ENCODE measurements at regions not wholly inside any gene's neighbourhood (a gene's known extent, or its start where the extent isn't known, plus 50 kb on each side); places are given as distances from the start of the nearest gene placed in this dataset.

DNA sequence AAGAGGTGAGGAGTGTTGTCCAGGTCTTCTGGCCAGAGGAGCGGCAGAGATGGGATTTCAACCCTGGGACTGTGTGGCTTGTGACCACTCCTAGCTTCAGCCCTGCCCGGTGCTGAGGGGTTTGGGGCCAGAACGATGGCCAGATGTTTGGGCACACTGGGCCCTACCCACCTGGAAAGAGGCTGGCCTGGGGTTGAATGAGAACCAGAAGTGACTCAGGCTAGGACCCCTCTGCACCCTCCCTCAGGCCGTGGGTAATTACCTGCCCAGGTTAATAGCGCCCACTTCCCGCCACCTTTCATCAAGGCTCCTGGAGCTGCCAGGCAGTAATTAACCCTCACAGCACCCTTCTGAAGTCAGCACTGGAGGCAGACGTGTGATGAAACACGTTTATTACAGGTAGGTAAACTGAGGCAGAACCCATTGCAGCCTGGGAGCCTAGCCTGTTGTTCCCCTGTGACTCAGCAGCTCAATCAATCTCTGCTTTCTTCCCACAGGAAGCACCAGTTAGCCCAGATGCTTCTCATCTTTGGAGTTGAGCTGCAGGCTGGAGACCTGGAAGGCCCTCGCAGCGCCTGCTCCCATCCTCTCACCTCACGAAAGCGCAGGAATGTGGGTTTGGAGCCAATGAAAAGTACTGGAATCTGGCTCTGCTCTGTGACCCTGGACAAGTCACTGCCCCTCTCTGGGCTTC lies 120.8 kb downstream of the CEBPB start:
- WGBS (ENCODE audit: insufficient coverage, low lambda C conversion rate), result no CpG with 5 or more reads among the region's 12 CpGs
- H3K27me3 ChIP-seq (ENCODE audit: control insufficient read depth, insufficient read depth, low read length), result no peaks in the 10 kb centered on the region
- DNase-seq, result no peak
- no peak overlapping the region for H3K4me3 ChIP-seq (ENCODE audit: low read length)
- H3K9me3 ChIP-seq (ENCODE audit: control insufficient read depth, low read depth, low read length), result no peaks in the 10 kb centered on the region
- peaks cover 23% of the 10 kb centered on the region for H3K4me1 ChIP-seq (ENCODE audit: control insufficient read depth, insufficient read depth, low read length)
- H3K27ac ChIP-seq (ENCODE audit: low read length), result no peak overlapping the region
- H3K36me3 ChIP-seq (ENCODE audit: control insufficient read depth, insufficient read depth, low read length), result no peaks in the 10 kb centered on the region

DNA sequence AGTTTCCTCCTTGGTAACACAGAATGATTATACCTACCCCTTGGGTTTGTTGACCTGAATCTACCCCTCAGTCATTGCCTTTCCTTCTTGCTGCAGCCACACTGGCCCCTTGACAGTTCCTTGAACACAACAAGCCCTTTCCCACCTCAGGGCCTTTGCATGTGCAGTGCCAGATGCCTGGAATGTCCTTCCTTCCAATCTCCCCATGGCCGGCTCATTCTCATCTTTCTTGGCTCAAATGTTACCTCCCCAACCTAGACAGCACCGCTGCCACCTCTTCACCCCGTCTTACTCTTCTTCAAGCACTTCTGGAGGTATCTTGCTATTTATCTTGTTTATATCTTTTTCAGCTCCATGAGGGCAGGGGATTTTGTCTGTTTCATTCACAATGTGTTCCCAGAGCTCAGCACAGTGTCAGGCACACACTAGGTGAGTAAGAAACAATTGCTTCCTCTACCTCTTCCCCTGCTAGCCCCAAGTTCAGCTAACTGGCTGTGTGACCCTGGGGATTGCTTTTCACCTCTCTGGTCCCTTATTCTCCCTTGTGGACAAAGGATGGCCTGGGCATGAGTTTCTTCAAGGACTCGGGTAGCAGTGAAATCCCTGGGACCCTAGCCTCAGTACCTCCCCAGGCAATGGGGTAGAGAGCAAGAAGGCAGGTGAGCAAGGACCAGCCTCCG lies 121.5 kb downstream of the CEBPB start:
- Histone ChIP-seq H3K36me3 (ENCODE audit: control insufficient read depth, insufficient read depth, low read length) (no peaks in the 10 kb centered on the region), H3K4me1 (ENCODE audit: control insufficient read depth, insufficient read depth, low read length) (peaks cover 16% of the 10 kb centered on the region), H3K9me3 (ENCODE audit: control insufficient read depth, low read depth, low read length) (no peaks in the 10 kb centered on the region), H3K4me3 (ENCODE audit: low read length) (no peak overlapping the region), H3K27ac (ENCODE audit: low read length) (no peak overlapping the region), H3K27me3 (ENCODE audit: control insufficient read depth, insufficient read depth, low read length) (no peaks in the 10 kb centered on the region)
- no CpG with 5 or more reads among the region's 5 CpGs for WGBS (ENCODE audit: insufficient coverage, low lambda C conversion rate)
- DNase-seq, result no peak

DNA sequence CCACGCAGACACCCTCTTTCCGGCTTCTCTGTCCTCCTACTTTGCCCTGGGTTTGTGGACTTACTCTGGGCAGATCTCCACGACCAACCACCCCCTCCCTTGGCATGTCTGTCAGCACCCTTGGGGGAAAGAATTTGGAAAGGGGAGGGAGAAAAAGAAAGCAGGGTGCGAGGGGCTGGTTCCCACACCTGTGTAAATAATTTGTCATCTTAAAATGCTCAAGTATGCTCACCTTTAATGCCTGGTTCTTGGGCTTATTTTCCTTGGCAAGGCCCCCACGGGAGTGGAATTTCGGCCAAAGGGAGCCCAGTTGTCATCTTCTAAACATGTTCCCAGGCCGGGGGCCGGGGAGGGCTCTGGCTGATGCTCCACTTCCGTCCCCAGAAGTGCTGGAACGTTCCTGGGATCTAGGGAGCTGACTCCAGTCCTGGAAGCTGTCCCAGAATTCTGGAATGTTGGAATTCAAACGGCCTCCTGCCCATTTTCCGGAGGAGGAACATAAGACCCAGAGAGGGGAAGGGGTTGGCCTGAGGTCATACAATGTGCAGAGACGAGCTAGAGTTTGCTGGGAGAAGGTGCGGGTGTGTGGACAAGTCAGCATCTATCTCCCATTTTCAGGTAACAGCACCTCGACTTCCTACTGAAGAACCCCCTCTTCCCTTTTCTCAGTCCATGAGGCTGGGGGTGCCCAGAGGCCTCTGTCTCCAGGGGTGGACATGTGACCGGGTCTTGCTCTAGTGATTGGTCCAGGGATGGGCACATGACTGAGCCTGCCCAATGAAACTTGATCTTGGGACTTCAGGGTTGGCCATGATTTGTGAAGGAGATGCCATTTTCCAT lies 122.3 kb downstream of the CEBPB start:
- no CpG with 5 or more reads among the region's 16 CpGs for WGBS (ENCODE audit: insufficient coverage, low lambda C conversion rate)
- Histone ChIP-seq H3K36me3 (ENCODE audit: control insufficient read depth, insufficient read depth, low read length) (no peaks in the 10 kb centered on the region), H3K4me1 (ENCODE audit: control insufficient read depth, insufficient read depth, low read length) (peaks cover 20% of the 10 kb centered on the region), H3K9me3 (ENCODE audit: control insufficient read depth, low read depth, low read length) (no peaks in the 10 kb centered on the region), H3K27ac (ENCODE audit: low read length) (no peak overlapping the region), H3K4me3 (ENCODE audit: low read length) (no peak overlapping the region), H3K27me3 (ENCODE audit: control insufficient read depth, insufficient read depth, low read length) (no peaks in the 10 kb centered on the region)
- DNase-seq, result peak in 1 of 2 donors; percentile 62

DNA sequence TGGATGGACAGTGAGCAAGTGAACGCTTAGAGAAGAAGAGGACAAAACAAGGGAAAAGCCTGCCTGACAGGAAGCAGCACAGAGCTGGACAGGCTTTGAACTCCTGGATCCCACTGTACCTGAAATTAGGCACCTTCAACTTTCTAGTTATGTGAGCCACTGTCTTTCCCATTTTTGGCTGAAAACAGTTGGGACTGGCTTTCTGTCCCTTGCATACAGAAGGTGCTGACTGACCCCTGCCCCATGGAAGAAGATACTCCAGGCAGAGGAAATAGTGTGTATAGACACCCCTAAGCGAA lies 122.8 kb downstream of the CEBPB start:
- DNase-seq, result no peak
- Histone ChIP-seq H3K27ac (ENCODE audit: low read length) (no peak overlapping the region), H3K27me3 (ENCODE audit: control insufficient read depth, insufficient read depth, low read length) (no peaks in the 10 kb centered on the region), H3K36me3 (ENCODE audit: control insufficient read depth, insufficient read depth, low read length) (no peaks in the 10 kb centered on the region), H3K4me1 (ENCODE audit: control insufficient read depth, insufficient read depth, low read length) (peaks cover 22% of the 10 kb centered on the region), H3K4me3 (ENCODE audit: low read length) (no peak overlapping the region), H3K9me3 (ENCODE audit: control insufficient read depth, low read depth, low read length) (no peaks in the 10 kb centered on the region)
- no CpG with 5 or more reads among the region's 2 CpGs for WGBS (ENCODE audit: insufficient coverage, low lambda C conversion rate)

DNA sequence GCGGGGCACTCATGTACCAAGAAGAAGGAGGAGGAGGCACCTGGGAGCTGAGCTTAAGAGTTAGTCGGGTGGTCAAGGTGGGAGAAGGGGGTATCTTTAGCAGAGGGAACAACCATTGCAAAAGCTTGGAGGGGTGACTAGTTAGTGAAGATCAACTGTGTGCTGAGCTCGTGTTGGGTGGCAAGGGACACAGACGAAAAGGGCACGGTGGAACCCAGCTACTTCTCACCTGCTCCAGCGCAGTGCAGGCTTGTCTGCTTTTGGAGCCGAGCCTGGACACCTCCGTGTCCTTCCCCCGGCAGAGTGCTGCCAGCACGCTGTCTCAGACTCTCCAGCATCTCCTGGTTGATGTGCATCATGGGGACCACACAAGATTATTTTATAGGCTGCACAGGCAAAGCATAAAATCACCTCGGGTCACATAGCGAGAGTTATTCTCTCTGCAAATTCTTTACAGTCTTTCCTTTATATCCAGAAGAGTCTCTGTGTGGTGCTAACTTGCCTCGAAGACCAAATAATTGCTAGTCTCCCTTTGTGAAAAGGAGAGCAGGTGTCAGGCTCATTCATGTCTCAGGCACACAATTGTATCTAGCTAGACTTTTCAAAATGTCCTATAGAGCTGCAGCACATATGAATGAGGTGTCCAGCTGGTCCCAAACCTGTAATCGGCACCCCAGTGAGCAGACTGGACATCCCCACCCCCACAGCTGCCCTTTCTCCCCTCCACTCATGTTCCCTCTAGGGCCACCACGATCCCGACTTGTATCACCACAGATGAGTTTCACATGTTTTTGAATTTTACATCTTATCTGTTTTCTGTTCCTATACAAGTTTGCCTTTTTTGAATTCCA lies 123.4 kb downstream of the CEBPB start:
- Histone ChIP-seq H3K36me3 (ENCODE audit: control insufficient read depth, insufficient read depth, low read length) (no peaks in the 10 kb centered on the region), H3K27ac (ENCODE audit: low read length) (no peak overlapping the region), H3K4me3 (ENCODE audit: low read length) (no peak overlapping the region), H3K9me3 (ENCODE audit: control insufficient read depth, low read depth, low read length) (no peaks in the 10 kb centered on the region), H3K27me3 (ENCODE audit: control insufficient read depth, insufficient read depth, low read length) (no peaks in the 10 kb centered on the region), H3K4me1 (ENCODE audit: control insufficient read depth, insufficient read depth, low read length) (peaks cover 19% of the 10 kb centered on the region)
- WGBS (ENCODE audit: insufficient coverage, low lambda C conversion rate), result 90% methylated on average over 2 of the region's 16 CpGs
- DNase-seq, result no peak

DNA sequence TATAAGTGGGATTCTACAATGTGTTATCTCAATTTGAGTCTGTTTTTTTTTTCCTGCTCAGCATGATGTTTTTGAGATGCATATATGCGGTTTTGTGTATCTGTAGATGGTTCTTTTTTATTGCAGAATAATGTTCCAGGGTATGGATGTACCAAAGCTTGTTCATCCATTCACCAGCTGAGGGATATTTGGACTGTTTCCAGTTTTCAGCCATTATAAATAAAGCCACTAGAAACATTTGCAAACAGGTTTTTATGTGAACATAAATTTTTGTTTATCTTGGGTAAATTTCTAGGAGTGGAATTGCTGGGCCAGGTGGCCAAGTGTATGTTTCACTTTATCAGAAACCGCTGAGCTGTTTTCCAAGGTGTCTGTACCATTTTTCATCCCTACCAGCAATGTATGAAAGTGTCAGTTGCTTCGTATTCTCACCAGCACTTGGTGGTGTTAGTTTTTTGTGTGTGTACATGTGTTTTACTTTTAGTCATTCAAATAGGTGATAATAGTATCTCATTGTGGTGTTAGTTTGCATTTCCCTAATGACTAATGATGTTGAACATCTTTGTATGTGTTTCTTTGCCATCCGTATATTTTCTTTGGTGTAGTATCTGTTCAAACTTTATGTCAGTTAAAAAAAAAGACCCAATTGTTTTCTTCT lies 124.2 kb downstream of the CEBPB start:
- Histone ChIP-seq H3K4me1 (ENCODE audit: control insufficient read depth, insufficient read depth, low read length) (peaks cover 12% of the 10 kb centered on the region), H3K36me3 (ENCODE audit: control insufficient read depth, insufficient read depth, low read length) (no peaks in the 10 kb centered on the region), H3K27me3 (ENCODE audit: control insufficient read depth, insufficient read depth, low read length) (no peaks in the 10 kb centered on the region), H3K27ac (ENCODE audit: low read length) (no peak overlapping the region), H3K9me3 (ENCODE audit: control insufficient read depth, low read depth, low read length) (no peaks in the 10 kb centered on the region), H3K4me3 (ENCODE audit: low read length) (no peak overlapping the region)
- WGBS (ENCODE audit: insufficient coverage, low lambda C conversion rate), result 100% methylated on average over 2 of the region's 4 CpGs
- DNase-seq, result no peak

DNA sequence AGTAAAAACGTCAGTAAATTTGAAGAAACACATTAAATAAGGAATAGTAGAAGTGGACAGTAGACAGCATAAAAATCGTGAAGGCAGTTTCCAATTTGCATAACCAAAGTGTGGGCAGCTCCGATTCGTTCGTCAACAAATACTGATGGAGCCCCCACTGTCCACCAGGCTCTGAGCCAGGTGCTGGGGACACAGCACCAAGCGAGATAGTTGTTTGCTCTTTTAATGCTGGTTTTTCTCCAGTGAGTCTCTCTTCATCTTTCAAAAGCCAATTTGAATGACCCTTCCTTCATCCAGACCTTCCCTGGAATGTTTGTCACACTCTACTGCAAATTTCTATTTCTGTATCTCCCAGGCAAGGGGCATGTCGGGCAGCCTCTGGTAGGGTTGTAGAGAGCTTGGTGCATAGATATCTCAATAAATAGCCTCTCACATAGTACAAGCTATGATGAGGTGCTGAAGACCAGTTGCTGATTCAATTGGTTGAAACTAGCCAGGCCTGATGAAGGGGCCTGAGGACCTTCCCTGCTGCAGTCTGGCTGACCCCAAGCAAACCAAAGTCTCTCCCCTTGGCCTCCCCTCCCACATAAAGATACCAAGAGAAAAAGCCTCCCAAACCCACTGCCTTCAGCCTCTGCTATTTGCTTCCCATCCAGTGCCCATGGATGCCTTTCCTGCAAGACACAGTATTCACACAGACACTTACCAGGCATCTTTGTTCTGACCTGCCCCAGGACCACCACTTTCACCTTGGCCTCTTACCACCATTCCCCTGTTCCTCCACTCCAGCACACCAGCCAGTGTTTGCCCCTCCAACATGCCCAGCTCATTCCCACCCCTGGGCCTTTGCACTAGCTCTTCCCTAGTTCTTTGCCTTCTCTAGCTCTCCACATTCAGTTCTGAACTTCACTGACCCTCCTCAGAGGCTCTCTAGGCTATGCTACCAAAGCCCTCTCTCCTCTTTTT lies 125.2 kb downstream of the CEBPB start:
- Histone ChIP-seq H3K36me3 (ENCODE audit: control insufficient read depth, insufficient read depth, low read length) (no peaks in the 10 kb centered on the region), H3K4me3 (ENCODE audit: low read length) (no peak overlapping the region), H3K4me1 (ENCODE audit: control insufficient read depth, insufficient read depth, low read length) (peaks cover 13% of the 10 kb centered on the region), H3K27me3 (ENCODE audit: control insufficient read depth, insufficient read depth, low read length) (no peaks in the 10 kb centered on the region), H3K27ac (ENCODE audit: low read length) (no peak overlapping the region), H3K9me3 (ENCODE audit: control insufficient read depth, low read depth, low read length) (no peaks in the 10 kb centered on the region)
- 80% methylated on average over 1 of the region's 7 CpGs for WGBS (ENCODE audit: insufficient coverage, low lambda C conversion rate)
- DNase-seq, result no peak

DNA sequence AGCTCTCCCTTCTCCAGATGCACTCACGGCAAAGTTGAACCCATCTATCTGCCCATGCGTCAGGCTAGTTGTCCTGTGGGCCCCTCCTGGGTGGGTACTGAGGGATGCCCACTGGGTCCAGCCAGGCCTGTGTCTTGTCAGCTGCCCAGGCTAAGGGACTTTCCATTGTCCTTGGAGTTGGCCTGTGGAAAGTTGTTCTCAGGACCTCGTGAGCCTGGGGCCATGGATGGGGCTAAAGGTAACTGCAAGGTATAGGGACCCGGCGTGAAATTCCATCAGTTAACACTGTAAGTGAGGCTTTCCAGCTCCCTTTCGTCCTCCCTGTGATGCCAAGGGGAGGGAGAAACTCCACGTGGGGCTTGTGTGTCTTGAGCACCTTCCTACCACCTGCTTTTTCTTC lies 126.5 kb downstream of the CEBPB start:
- peaks cover 25% of the 10 kb centered on the region for H3K4me1 ChIP-seq (ENCODE audit: control insufficient read depth, insufficient read depth, low read length)
- no peak overlapping the region for H3K27ac ChIP-seq (ENCODE audit: low read length)
- no CpG with 5 or more reads among the region's 7 CpGs for WGBS (ENCODE audit: insufficient coverage, low lambda C conversion rate)
- no peak for DNase-seq
- H3K36me3 ChIP-seq (ENCODE audit: control insufficient read depth, insufficient read depth, low read length), result no peaks in the 10 kb centered on the region
- H3K9me3 ChIP-seq (ENCODE audit: control insufficient read depth, low read depth, low read length), result no peaks in the 10 kb centered on the region
- no peaks in the 10 kb centered on the region for H3K27me3 ChIP-seq (ENCODE audit: control insufficient read depth, insufficient read depth, low read length)
- H3K4me3 ChIP-seq (ENCODE audit: low read length), result no peak overlapping the region

DNA sequence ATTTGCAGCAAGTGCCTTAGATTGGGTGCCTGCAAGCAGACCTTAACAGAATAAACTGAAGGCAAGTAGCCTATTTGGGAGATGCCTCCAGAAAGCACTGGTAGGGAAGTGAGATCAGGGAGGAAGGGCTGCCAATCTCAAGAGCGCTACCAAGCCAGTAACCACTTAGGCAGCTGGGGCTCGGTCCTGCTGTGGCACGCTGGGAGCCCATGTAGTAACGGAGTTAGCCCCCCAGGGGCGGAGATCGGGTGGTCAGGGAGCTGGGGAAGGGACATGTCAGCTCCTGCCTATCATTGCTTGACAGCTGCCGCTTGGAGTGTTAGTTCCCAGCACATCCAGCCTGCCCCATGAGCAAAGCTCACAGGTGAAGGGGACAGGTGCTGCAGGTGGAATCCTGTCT lies 127.0 kb downstream of the CEBPB start:
- no CpG with 5 or more reads among the region's 7 CpGs for WGBS (ENCODE audit: insufficient coverage, low lambda C conversion rate)
- Histone ChIP-seq H3K9me3 (ENCODE audit: control insufficient read depth, low read depth, low read length) (no peaks in the 10 kb centered on the region), H3K27me3 (ENCODE audit: control insufficient read depth, insufficient read depth, low read length) (no peaks in the 10 kb centered on the region), H3K36me3 (ENCODE audit: control insufficient read depth, insufficient read depth, low read length) (no peaks in the 10 kb centered on the region), H3K4me1 (ENCODE audit: control insufficient read depth, insufficient read depth, low read length) (peaks cover 26% of the 10 kb centered on the region), H3K4me3 (ENCODE audit: low read length) (no peak overlapping the region), H3K27ac (ENCODE audit: low read length) (no peak overlapping the region)
- DNase-seq, result peak in 1 of 2 donors; percentile 55

Measured in large intestine (tissue), 3 donors.